Liver (tissue), 8 donors: ENCODE measurements at regions not wholly inside any gene's neighbourhood (a gene's known extent, or its start where the extent isn't known, plus 50 kb on each side); places are given as distances from the start of the nearest gene placed in this dataset.

Experiments
- DNase-seq: peaks from one replicate; pipeline ENCODE4 v3.0.0-alpha.2; 2017; ENCODE audit warnings: low spot score
- H3K27ac ChIP-seq, 2 donors: one replicate each; pipeline ENCODE4 v1.7.0; 2013; ENCODE audit warnings: inconsistent platforms in 2 of 2, low read length in 2 of 2, control low read depth in 1 of 2, low read depth in 1 of 2, mild to moderate bottlenecking in 1 of 2
- H3K27me3 ChIP-seq, 4 donors: one replicate each; pipeline versions ENCODE4 v1.6.1 to v1.7.0; 2013; ENCODE audit warnings: low read length in 3 of 4, inconsistent platforms in 1 of 4, mild to moderate bottlenecking in 1 of 4, moderate library complexity in 1 of 4; ENCODE audit not compliant: control insufficient read depth in 4 of 4, insufficient read depth in 4 of 4
- H3K36me3 ChIP-seq, 4 donors: one replicate each; pipeline versions ENCODE4 v1.6.1 to v1.7.0; 2013; ENCODE audit warnings: low read length in 3 of 4, mild to moderate bottlenecking in 3 of 4, low read depth in 1 of 4, moderate library complexity in 1 of 4; ENCODE audit not compliant: control insufficient read depth in 4 of 4, insufficient read depth in 3 of 4
- H3K4me1 ChIP-seq, 4 donors: one replicate each; pipeline versions ENCODE4 v1.6.1 to v1.7.0; 2013; ENCODE audit warnings: low read length in 3 of 4, mild to moderate bottlenecking in 3 of 4, moderate library complexity in 1 of 4; ENCODE audit not compliant: control insufficient read depth in 4 of 4, insufficient read depth in 4 of 4
- H3K4me3 ChIP-seq, 3 donors: one replicate each; pipeline versions ENCODE4 v1.6.1 to v1.7.0; 2013; ENCODE audit warnings: low read length in 3 of 3, control low read depth in 1 of 3, low read depth in 1 of 3, mild to moderate bottlenecking in 1 of 3
- H3K9ac ChIP-seq, 2 donors: one replicate each; pipeline ENCODE4 v1.7.0; 2013; ENCODE audit warnings: low read length in 2 of 2, mild to moderate bottlenecking in 2 of 2, moderate library complexity in 2 of 2, control low read depth in 1 of 2, low read depth in 1 of 2
- H3K9me3 ChIP-seq, 4 donors: one replicate each; pipeline versions ENCODE4 v1.6.1 to v1.7.0; 2013; ENCODE audit warnings: low read length in 3 of 4; ENCODE audit not compliant: control insufficient read depth in 4 of 4
- EGR1 ChIP-seq, 2 donors: IDR thresholded peaks; 2 replicates each; pipeline ENCODE4 v1.6.1; 2016 to 2018; ENCODE audit warnings: antibody characterized with exemption in 2 of 2, low read depth in 2 of 2
- FOXA1 ChIP-seq: IDR thresholded peaks from 2 replicates; pipeline ENCODE4 v1.6.1; 2016; ENCODE audit warnings: antibody characterized with exemption
- FOXA2 ChIP-seq: IDR thresholded peaks from 2 replicates; pipeline ENCODE4 v1.6.1; 2016; ENCODE audit warnings: antibody characterized with exemption
- GABPA ChIP-seq, 2 donors: IDR thresholded peaks in 1 of 2; conservative IDR thresholded peaks in 1 of 2; 2 replicates each; pipeline ENCODE4 v1.6.1; 2016; ENCODE audit warnings: antibody characterized with exemption in 2 of 2, mild to moderate bottlenecking in 1 of 2, moderate library complexity in 1 of 2
- HNF4A ChIP-seq, 2 donors: conservative IDR thresholded peaks; 2 replicates each; pipeline ENCODE4 v1.6.1; 2016; ENCODE audit warnings: antibody characterized with exemption in 2 of 2, mild to moderate bottlenecking in 2 of 2
- HNF4G ChIP-seq: IDR thresholded peaks from 2 replicates; pipeline ENCODE4 v1.6.1; 2016; ENCODE audit warnings: antibody characterized with exemption
- JUND ChIP-seq, 2 donors: IDR thresholded peaks; 2 replicates each; pipeline ENCODE4 v1.6.1; 2016; ENCODE audit warnings: antibody characterized with exemption in 2 of 2
- NR2F2 ChIP-seq: IDR thresholded peaks from 2 replicates; pipeline ENCODE4 v1.6.1; 2016; ENCODE audit warnings: antibody characterized with exemption
- RAD21 ChIP-seq, 2 donors: IDR thresholded peaks; 2 replicates each; pipeline ENCODE4 v1.6.1; 2016; ENCODE audit warnings: antibody characterized with exemption in 2 of 2, mild to moderate bottlenecking in 2 of 2
- RXRA ChIP-seq, 2 donors: IDR thresholded peaks; 2 replicates each; pipeline ENCODE4 v1.6.1; 2017 to 2018; ENCODE audit warnings: antibody characterized with exemption in 2 of 2, mild to moderate bottlenecking in 1 of 2
- SP1 ChIP-seq: IDR thresholded peaks from 2 replicates; pipeline ENCODE4 v1.6.1; 2018; ENCODE audit warnings: antibody characterized with exemption, mild to moderate bottlenecking
- TAF1 ChIP-seq: conservative IDR thresholded peaks from 2 replicates; pipeline ENCODE4 v1.6.1; 2016; ENCODE audit warnings: antibody characterized with exemption, mild to moderate bottlenecking
- YY1 ChIP-seq: IDR thresholded peaks from 2 replicates; pipeline ENCODE4 v1.6.1; 2016; ENCODE audit warnings: antibody characterized with exemption, mild to moderate bottlenecking
- WGBS: extraction: QIAGEN DNeasy Blood & Tissue Kit; methylation state at CpG from one replicate; pipeline ENCODE4 v1.1.7; 2013; 5-methylcytosine and 5-hydroxymethylcytosine counted together
- TF ChIP-seq, protein P1 (sequence below): IDR thresholded peaks from 2 replicates; pipeline ENCODE4 v1.6.1; 2016; ENCODE audit warnings: antibody characterized with exemption
- TF ChIP-seq, protein P2 (sequence below): IDR thresholded peaks from 2 replicates; pipeline ENCODE4 v1.6.1; 2016; ENCODE audit warnings: antibody characterized with exemption, mild to moderate bottlenecking
- TF ChIP-seq, protein P3 (sequence below): fragments of 150-350 bp; IDR thresholded peaks from 2 replicates; pipeline ENCODE4 v1.5.1; 2017; ENCODE audit warnings: improper control_type of control experiment, low read depth, low read length; ENCODE audit not compliant: missing input control
- TF ChIP-seq, protein P4 (sequence below): IDR thresholded peaks from 2 replicates; pipeline ENCODE4 v1.6.1; 2016; ENCODE audit warnings: antibody characterized with exemption
- TF ChIP-seq, protein P5 (sequence below): IDR thresholded peaks from 2 replicates; pipeline ENCODE4 v1.6.1; 2016; ENCODE audit warnings: antibody characterized with exemption
- donor health status: healthy.
- donor health status: healthy.
- donor health status: healthy.
- donor health status: healthy.
- donor health status: healthy.

DNA sequence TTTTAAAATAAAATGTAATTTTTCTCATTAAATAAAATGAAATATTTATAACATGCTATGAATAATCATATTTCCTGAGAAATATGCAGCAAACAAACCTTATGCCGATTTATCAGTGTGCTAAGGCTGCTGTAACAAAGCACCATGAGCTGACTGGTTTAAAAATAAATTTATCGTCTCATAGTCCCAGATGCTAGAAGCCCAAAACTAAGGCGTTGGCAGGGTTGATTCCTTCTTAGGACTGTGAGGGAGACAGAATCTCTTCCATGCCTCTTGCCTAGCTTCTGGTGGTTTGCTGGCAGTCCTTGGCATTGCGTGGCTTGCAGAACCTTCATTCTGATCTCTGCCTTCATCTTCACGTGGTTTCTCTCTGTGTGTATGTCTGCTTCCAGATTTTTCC, 740.3 kb downstream of the OTOL1 start:
- no peak overlapping the region for H3K9ac ChIP-seq
- H3K9me3 ChIP-seq, result no peaks in the 10 kb centered on the region
- 75% methylated on average over 5 of the region's 5 CpGs for WGBS
- H3K4me1 ChIP-seq, result no peaks in the 10 kb centered on the region
- no peak overlapping the region for H3K4me3 ChIP-seq
- H3K27ac ChIP-seq, result no peak overlapping the region
- peaks cover 0 to 3% (median 0%) of the 10 kb centered on the region in 4 donors for H3K27me3 ChIP-seq
- TF ChIP-seq EGR1 (IDR thresholded peaks at IDR 0.05; ENCODE audit: low read depth in 2 of 2), result no peak
- TF ChIP-seq, protein P1, sequence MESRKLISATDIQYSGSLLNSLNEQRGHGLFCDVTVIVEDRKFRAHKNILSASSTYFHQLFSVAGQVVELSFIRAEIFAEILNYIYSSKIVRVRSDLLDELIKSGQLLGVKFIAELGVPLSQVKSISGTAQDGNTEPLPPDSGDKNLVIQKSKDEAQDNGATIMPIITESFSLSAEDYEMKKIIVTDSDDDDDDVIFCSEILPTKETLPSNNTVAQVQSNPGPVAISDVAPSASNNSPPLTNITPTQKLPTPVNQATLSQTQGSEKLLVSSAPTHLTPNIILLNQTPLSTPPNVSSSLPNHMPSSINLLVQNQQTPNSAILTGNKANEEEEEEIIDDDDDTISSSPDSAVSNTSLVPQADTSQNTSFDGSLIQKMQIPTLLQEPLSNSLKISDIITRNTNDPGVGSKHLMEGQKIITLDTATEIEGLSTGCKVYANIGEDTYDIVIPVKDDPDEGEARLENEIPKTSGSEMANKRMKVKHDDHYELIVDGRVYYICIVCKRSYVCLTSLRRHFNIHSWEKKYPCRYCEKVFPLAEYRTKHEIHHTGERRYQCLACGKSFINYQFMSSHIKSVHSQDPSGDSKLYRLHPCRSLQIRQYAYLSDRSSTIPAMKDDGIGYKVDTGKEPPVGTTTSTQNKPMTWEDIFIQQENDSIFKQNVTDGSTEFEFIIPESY, result no peak
- no peak for TF ChIP-seq FOXA1
- no peak for TF ChIP-seq HNF4G
- TF ChIP-seq JUND (IDR thresholded peaks at IDR 0.05), result no peak
- no peak for TF ChIP-seq TAF1
- no peak for TF ChIP-seq YY1
- TF ChIP-seq RAD21 (IDR thresholded peaks at IDR 0.05), result no peak
- no peak for TF ChIP-seq SP1
- TF ChIP-seq GABPA (IDR thresholded peaks at IDR 0.05 in 1 of 2, conservative IDR thresholded peaks at IDR 0.05 in 1 of 2), result no peak
- TF ChIP-seq FOXA2, result no peak
- TF ChIP-seq, protein P2, sequence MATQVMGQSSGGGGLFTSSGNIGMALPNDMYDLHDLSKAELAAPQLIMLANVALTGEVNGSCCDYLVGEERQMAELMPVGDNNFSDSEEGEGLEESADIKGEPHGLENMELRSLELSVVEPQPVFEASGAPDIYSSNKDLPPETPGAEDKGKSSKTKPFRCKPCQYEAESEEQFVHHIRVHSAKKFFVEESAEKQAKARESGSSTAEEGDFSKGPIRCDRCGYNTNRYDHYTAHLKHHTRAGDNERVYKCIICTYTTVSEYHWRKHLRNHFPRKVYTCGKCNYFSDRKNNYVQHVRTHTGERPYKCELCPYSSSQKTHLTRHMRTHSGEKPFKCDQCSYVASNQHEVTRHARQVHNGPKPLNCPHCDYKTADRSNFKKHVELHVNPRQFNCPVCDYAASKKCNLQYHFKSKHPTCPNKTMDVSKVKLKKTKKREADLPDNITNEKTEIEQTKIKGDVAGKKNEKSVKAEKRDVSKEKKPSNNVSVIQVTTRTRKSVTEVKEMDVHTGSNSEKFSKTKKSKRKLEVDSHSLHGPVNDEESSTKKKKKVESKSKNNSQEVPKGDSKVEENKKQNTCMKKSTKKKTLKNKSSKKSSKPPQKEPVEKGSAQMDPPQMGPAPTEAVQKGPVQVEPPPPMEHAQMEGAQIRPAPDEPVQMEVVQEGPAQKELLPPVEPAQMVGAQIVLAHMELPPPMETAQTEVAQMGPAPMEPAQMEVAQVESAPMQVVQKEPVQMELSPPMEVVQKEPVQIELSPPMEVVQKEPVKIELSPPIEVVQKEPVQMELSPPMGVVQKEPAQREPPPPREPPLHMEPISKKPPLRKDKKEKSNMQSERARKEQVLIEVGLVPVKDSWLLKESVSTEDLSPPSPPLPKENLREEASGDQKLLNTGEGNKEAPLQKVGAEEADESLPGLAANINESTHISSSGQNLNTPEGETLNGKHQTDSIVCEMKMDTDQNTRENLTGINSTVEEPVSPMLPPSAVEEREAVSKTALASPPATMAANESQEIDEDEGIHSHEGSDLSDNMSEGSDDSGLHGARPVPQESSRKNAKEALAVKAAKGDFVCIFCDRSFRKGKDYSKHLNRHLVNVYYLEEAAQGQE, result no peak
- no peak for TF ChIP-seq RXRA (IDR thresholded peaks at IDR 0.05)
- no peaks in the 10 kb centered on the region for H3K36me3 ChIP-seq
- no peak for DNase-seq

DNA sequence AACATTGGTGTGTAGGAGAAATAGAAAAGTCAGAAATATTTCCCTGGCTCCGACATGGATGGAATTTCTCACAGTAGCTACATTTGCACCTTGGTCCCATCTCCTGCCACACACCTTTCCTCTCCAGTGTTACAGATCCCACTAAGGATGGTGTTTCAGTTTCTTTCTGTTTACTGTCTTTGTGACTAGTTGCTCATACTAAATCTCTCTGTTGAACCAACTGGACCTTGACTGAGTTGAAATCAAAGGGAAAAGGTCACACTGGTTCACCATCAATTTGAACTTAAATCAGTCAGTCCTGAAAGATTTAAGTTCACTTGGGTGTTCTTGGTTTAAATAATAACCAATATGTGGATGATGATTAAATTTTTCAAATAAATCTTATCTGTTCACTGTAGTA, 754.2 kb downstream of the OTOL1 start:
- no peak for DNase-seq
- WGBS, result 56% methylated on average over 1 of the region's 1 CpG
- H3K36me3 ChIP-seq, result no peaks in the 10 kb centered on the region
- H3K27me3 ChIP-seq, result no peaks in the 10 kb centered on the region
- TF ChIP-seq TAF1 (no peak), NR2F2 (no peak), FOXA1 (no peak), JUND (IDR thresholded peaks at IDR 0.05) (no peak), HNF4A (conservative IDR thresholded peaks at IDR 0.05) (no peak), FOXA2 (no peak), EGR1 (IDR thresholded peaks at IDR 0.05; ENCODE audit: low read depth in 2 of 2) (no peak), GABPA (IDR thresholded peaks at IDR 0.05 in 1 of 2, conservative IDR thresholded peaks at IDR 0.05 in 1 of 2) (no peak), RXRA (IDR thresholded peaks at IDR 0.05) (no peak), HNF4G (no peak), YY1 (no peak), RAD21 (IDR thresholded peaks at IDR 0.05) (no peak), SP1 (no peak)
- TF ChIP-seq, protein P3, sequence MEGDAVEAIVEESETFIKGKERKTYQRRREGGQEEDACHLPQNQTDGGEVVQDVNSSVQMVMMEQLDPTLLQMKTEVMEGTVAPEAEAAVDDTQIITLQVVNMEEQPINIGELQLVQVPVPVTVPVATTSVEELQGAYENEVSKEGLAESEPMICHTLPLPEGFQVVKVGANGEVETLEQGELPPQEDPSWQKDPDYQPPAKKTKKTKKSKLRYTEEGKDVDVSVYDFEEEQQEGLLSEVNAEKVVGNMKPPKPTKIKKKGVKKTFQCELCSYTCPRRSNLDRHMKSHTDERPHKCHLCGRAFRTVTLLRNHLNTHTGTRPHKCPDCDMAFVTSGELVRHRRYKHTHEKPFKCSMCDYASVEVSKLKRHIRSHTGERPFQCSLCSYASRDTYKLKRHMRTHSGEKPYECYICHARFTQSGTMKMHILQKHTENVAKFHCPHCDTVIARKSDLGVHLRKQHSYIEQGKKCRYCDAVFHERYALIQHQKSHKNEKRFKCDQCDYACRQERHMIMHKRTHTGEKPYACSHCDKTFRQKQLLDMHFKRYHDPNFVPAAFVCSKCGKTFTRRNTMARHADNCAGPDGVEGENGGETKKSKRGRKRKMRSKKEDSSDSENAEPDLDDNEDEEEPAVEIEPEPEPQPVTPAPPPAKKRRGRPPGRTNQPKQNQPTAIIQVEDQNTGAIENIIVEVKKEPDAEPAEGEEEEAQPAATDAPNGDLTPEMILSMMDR, result no peak
- TF ChIP-seq, protein P1, result no peak
- TF ChIP-seq, protein P4, sequence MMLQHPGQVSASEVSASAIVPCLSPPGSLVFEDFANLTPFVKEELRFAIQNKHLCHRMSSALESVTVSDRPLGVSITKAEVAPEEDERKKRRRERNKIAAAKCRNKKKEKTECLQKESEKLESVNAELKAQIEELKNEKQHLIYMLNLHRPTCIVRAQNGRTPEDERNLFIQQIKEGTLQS, result no peak
- TF ChIP-seq, protein P2, result no peak
- TF ChIP-seq, protein P5, sequence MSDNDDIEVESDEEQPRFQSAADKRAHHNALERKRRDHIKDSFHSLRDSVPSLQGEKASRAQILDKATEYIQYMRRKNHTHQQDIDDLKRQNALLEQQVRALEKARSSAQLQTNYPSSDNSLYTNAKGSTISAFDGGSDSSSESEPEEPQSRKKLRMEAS, result no peak
- H3K4me1 ChIP-seq, result no peaks in the 10 kb centered on the region
- H3K27ac ChIP-seq, result no peak overlapping the region
- H3K4me3 ChIP-seq, result no peak overlapping the region
- no peaks in the 10 kb centered on the region for H3K9me3 ChIP-seq
- no peak overlapping the region for H3K9ac ChIP-seq
